Left ventricle myocardium inferior (tissue), 1 donor: ENCODE measurements at regions not wholly inside any gene's neighbourhood (a gene's known extent, or its start where the extent isn't known, plus 50 kb on each side); places are given as distances from the start of the nearest gene placed in this dataset.

Experiments used
- DNase-seq: peaks from one replicate; pipeline ENCODE4 v3.0.0-alpha.2; 2020
- H3K27ac ChIP-seq: fragments of 200-600 bp; replicated peaks from 2 replicates; pipeline ENCODE4 v1.8.0; 2021
- H3K27me3 ChIP-seq: fragments of 200-600 bp; 2 replicates; pipeline ENCODE4 v1.8.0; 2021; ENCODE audit warnings: low read depth
- H3K36me3 ChIP-seq: fragments of 200-600 bp; 2 replicates; pipeline ENCODE4 v1.8.0; 2021
- H3K4me1 ChIP-seq: fragments of 200-600 bp; 2 replicates; pipeline ENCODE4 v1.8.0; 2021
- H3K4me3 ChIP-seq: fragments of 200-600 bp; 2 replicates; pipeline ENCODE4 v1.8.0; 2021; ENCODE audit warnings: mild to moderate bottlenecking, moderate library complexity
- H3K9me3 ChIP-seq: fragments of 200-600 bp; replicated peaks from 2 replicates; pipeline ENCODE4 v1.8.0; 2021
- CTCF ChIP-seq: fragments of 200-600 bp; IDR thresholded peaks from 2 replicates; pipeline ENCODE4 v1.8.0; 2021; ENCODE audit warnings: antibody characterized with exemption, mild to moderate bottlenecking, borderline replicate concordance
- intact Hi-C: fragments of 100-400 bp; cut with micrococcal nuclease; formaldehyde crosslinking; loops from one replicate; pipeline ENCODE4 v1.11.0; 2022
- donor health status: DM: no; HTN: yes; CAD: no; lungs with severe emphysema.

GRCh38 chr4:183832776-183833450 is 72.2 kb upstream of the STOX2 start:
- Histone ChIP-seq H3K4me1 (peaks cover 59% of the 10 kb centered on the region), H3K27ac (no peak overlapping the region), H3K36me3 (no peaks in the 10 kb centered on the region), H3K9me3 (no peaks in the 10 kb centered on the region), H3K27me3 (no peaks in the 10 kb centered on the region), H3K4me3 (no peak overlapping the region)
- intact Hi-C loops = no loop called here
- no peak for DNase-seq
- no peak for TF ChIP-seq CTCF

- H3K27me3 ChIP-seq = no peaks in the 10 kb centered on the region
- no peak overlapping the region for H3K4me3 ChIP-seq
- no peaks in the 10 kb centered on the region for H3K36me3 ChIP-seq
- no peak for DNase-seq
- intact Hi-C loops = no loop called here
- TF ChIP-seq CTCF = no peak
- H3K27ac ChIP-seq = no peak overlapping the region
- peaks cover 46% of the 10 kb centered on the region for H3K4me1 ChIP-seq
- H3K9me3 ChIP-seq = no peaks in the 10 kb centered on the region
These were observed 70.9 kb upstream of the STOX2 start for GRCh38 chr4:183834252-183834651.

- Histone ChIP-seq H3K27ac (no peak overlapping the region), H3K36me3 (no peaks in the 10 kb centered on the region), H3K4me1 (peaks cover 33% of the 10 kb centered on the region), H3K4me3 (no peak overlapping the region), H3K27me3 (no peaks in the 10 kb centered on the region), H3K9me3 (no peaks in the 10 kb centered on the region)
- intact Hi-C loops = no loop called here
- no peak for TF ChIP-seq CTCF
- no peak for DNase-seq
These were observed 67.9 kb upstream of the STOX2 start for GRCh38 chr4:183837222-183837621.

- Histone ChIP-seq H3K4me1 (peaks cover 40% of the 10 kb centered on the region), H3K27me3 (no peaks in the 10 kb centered on the region), H3K4me3 (no peak overlapping the region), H3K36me3 (no peaks in the 10 kb centered on the region), H3K9me3 (no peaks in the 10 kb centered on the region), H3K27ac (no peak overlapping the region)
- TF ChIP-seq CTCF = peak; percentile 40
- intact Hi-C loops = no loop called here
- no peak for DNase-seq
These were observed 66.0 kb upstream of the STOX2 start for GRCh38 chr4:183838987-183839712.

GRCh38 chr4:183840311-183840710 is 64.8 kb upstream of the STOX2 start:
- intact Hi-C loops = loop anchor here (2.0 to 5.0 kb wide), 2 partner anchors 260 to 317 kb away; no protein-coding TSS in a partner anchor
- Histone ChIP-seq H3K9me3 (no peaks in the 10 kb centered on the region), H3K4me3 (no peak overlapping the region), H3K27me3 (no peaks in the 10 kb centered on the region), H3K27ac (no peak overlapping the region), H3K4me1 (peaks cover 40% of the 10 kb centered on the region), H3K36me3 (no peaks in the 10 kb centered on the region)
- DNase-seq = peak; percentile 78
- peak; percentile 91 for TF ChIP-seq CTCF
